Muscle of arm (tissue), 1 donor: ENCODE measurements at regions not wholly inside any gene's neighbourhood (a gene's known extent, or its start where the extent isn't known, plus 50 kb on each side); places are given as distances from the start of the nearest gene placed in this dataset.
"Not testable (repeated sequence)": the region's sequence is repeated elsewhere in the genome, so short reads cannot be mapped to it uniquely, and the experiment has no call there.

Experiments
- DNase-seq: peaks from one replicate; pipeline ENCODE4 v3.0.0-alpha.2; 2013

DNA sequence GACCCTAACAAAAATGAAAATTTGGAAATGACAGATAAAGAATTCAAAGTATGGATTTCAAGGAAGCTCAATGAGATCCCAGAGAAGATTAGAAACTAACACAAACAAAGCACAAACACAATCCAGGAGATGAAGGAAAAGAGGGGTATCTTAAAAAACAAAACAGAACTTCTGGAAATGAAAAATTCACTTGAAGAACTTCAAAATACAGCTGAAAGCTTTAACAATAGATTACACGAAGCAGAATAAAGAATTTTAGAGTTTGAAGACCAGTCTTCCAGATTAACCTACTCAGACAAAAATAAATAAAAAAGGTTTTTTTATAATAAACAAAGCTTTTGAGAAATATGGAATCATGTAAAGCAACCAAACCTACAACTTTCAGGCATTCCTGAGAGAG lies 671.8 kb upstream of the SLC39A10 start:
- DNase-seq: no peak

- no peak for DNase-seq
Measured at GRCh38 chr2:194962254-194962653, 694.8 kb upstream of the SLC39A10 start.

DNA sequence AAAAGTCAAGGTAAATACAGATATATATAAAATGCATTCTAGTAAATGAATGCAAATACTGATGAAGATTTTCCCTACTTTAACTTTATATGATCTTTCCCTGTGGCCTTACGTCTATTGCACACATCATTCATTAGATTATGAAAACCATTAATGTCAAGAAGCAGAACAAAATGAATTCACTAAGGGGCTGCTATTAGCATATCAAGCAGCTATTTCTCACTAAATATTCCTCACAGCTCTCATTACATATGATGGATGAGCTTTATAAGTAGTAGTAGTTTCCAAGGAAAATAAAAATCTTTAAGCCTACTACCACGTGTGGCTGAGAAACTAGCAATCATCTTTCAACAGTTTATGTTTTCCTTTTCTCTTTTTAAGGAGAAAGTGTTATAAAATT lies 702.8 kb upstream of the SLC39A10 start:
- DNase-seq: no peak

DNA sequence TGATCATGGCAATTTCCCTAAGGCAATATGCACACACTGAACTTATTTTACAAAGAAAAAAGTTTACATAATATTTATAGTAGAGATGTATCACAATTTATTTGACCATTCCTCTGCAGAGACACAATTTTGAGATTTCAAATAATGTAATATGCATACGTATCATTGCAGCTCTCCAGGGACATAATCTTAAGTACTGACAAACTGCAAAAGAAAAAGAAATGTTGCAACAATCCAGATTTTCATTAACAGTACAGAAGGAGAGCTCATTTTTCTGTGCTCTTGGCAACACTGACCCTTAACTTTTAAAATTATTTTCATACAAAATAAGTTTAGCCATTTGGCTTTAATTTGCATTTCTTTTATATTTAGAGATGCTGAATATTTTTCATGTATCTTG lies 710.2 kb upstream of the SLC39A10 start:
- DNase-seq: peak; percentile 41

GRCh38 chr2:194938066-194938465 lies 719.0 kb upstream of the SLC39A10 start:
- no peak for DNase-seq

GRCh38 chr2:194927489-194927888 lies 729.5 kb upstream of the SLC39A10 start:
- no peak for DNase-seq

DNA sequence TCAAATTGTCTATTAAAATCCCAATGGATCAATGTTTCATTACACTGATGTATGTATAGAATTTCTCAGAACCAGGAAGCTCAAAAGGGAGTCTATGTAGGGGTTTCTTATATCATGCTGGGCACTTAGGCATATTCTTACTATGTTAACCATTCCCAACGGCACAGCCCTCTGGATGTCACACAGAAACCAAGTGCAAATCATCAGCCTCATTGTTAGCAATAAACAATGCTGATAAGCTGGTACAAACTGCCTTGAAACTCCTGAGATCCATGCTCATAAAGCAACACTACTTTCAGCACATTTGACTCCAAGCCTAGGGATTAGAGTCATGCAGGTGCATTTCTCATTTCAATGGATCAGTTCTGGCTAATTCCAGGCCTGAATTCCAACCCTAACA lies 730.2 kb upstream of the SLC39A10 start:
- DNase-seq: no peak

DNA sequence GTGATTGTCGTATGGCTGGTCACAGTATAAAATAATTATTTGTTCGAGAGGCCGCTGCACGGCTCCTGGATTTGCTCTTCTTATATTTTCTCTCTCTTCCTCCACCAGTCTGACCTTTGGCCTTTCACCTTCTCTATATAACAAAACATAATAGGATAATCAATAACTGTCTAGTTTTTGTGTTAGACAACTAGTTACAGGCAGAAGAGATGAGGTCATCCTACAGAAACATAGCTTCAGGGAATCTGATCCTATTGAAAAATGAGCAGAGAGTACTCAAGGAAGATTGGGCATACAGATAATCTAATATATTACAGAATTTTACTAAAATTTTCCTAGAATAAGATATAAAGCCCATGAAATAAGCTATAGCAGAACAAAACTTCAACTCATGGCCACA lies 731.3 kb upstream of the SLC39A10 start:
- DNase-seq: no peak

DNA sequence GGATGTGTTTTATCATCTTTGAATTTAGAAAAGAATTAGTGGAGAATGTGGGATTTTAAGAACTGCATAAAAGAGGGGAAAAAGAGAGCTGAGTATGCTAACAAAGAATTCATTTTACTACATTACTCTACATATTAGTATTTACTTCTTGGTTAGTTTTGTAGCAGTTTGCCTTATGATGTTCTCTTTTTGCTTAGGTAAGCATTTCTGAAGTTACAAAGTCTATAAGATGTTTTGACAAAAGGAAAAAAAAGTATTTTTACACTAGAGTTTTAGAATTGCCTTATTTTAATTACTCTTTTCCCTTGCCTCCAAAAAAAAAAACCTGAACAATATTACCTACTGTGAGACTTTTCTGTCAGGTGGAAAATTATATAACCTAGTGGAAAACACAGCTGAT lies 739.5 kb upstream of the SLC39A10 start:
- DNase-seq: no peak

- no peak for DNase-seq
Measured at GRCh38 chr2:194915485-194915884, 741.5 kb upstream of the SLC39A10 start.

GRCh38 chr2:194907569-194907968 lies 749.5 kb upstream of the SLC39A10 start:
- no peak for DNase-seq

- DNase-seq: no peak
Measured at GRCh38 chr2:194896871-194897270, 760.2 kb upstream of the SLC39A10 start.

- peak; percentile 33 for DNase-seq
Measured at GRCh38 chr2:194883711-194884110, 773.3 kb upstream of the SLC39A10 start.

DNA sequence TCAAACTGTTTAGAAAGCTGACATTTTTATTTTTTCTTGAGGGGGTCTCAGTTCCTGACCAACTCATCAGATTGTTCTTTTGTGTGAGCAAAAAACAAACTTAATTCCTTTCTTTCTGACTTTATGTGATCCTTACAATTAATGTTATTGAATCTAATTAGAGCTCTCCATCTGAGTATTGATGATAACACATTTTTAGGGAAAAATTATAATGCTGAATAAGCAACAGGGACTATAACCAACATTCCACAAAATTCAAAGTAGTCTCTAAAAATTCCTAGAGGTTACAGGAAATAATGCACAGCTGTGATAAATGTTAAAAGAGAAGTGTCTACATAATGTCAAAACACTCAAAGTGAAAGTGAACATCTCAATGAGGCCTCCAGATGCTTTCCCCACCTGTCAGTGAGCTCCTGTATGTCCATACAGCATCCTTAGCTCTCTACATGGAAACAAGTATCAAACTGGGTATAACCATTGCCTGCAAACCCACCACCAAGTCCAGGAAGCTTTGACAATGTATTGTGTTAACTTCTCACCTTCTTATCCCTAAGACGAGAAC lies 786.0 kb upstream of the SLC39A10 start:
- no peak for DNase-seq

DNA sequence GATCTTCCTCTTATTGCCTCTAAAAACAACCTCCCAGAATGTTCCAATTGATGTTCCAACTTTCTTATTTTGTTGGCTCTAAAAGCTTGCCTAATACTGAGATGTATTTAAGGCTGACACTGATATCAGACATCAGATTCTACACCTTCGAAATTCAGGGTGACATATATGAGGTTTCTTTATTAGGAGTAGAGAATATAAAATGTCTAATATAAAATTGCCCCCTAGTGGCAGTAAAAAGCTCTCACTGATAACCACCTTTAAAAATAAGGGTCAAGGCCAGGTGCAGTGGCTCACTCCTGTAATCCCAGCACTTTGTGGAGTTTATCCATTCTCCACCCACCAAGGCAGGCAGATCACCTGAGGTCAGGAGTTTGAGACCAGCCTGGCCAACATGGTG lies 789.7 kb upstream of the SLC39A10 start:
- peak; percentile 12 for DNase-seq

- no peak for DNase-seq
Measured at GRCh38 chr2:194854941-194855340, 802.1 kb upstream of the SLC39A10 start.

DNA sequence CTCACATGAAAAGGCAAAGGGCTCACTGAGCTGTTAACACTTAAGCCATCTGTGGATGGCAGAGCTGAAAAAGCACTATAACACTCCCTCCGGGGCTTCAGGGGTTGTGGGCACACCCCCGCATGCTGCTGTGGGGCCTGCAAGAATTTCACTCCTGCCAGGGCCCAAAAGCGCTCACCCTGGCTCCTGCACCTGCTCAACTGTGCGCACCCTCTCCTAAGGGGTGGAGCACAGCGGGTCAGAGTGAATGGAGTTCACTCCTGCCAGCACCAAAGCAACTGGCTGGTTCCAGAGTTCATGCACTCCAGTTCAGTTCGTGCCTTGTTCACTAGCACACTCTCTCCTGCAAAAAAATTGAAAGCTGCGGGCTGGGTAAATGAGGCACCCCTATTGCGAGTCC lies 814.2 kb upstream of the SLC39A10 start:
- no peak for DNase-seq

DNA sequence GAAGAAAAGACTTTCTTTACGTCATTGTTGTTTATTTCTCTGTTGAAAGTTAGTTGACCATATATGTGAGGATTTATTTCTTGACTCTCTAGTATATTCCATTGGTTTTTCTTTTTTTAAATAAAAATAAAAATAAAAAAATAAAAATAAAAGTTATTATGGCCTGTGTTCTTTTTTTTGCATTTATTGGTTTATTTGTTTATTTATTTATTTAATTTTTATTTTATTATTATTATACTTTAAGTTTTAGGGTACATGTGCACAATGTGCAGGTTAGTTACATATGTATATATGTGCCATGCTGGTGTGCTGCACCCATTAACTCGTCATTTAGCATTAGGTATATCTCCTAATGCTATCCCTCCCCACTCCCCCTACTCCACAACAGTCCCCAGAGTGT lies 822.7 kb upstream of the SLC39A10 start:
- DNase-seq: not testable (repeated sequence)

GRCh38 chr2:194826241-194826640 lies 830.8 kb upstream of the SLC39A10 start:
- DNase-seq: no peak

DNA sequence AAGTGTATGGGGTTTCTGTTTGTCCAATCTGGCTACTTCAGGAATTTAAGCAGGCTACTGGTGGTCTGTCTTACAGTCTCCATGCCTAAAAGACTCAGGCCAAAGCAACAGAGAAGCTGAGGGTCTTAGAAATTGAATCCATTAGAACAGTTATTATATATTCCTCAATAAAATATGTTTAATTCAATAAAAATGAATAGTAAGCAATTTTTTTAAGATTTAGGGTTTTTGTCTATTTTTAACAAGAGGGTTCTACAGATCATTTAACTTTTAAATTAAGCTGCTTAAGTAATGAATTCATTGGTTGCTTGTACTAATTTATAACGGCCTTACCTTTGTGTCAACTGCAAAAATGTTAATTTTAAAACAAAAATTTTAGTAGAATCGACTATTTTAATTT lies 832.6 kb upstream of the SLC39A10 start:
- no peak for DNase-seq

DNA sequence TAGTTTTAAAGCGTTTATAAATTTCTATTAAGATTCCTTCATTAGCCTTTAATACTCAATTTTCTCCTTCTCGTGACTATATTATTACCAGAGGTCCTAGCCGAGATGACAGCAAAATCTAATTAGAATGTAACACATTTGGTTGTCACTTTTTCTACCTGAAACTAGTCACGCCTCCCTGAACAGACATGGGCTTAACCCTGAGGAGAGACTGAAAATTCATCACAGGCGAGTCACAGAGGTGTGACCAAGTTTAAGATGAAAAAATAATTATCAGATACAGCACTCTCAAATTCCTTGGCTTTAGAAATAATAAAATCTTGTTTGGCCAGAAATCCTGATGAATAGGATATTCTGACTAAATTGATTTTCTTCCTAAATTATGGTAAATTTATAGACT lies 834.4 kb upstream of the SLC39A10 start:
- no peak for DNase-seq

DNA sequence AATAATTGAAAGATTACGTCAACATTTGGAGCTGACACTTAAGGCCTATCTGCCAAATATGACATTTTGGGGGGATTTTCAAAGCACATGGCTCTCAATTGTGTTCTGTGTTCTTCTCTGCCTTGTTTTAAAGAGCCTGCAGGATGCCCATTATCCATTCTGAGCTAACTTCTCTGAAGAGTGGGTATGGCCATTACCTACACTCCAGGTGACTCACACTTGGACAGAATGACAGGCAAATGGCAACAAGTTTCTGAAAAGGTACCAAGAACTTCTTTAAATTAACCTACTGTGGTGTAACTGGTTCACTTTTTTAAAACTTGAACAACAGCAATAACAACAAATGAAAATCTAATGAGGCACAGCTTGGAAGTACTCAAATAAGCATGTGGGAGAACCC lies 834.9 kb upstream of the SLC39A10 start:
- no peak for DNase-seq

GRCh38 chr2:194819367-194819766 lies 837.7 kb upstream of the SLC39A10 start:
- no peak for DNase-seq

- no peak for DNase-seq
Measured at GRCh38 chr2:194815475-194815874, 841.6 kb upstream of the SLC39A10 start.

DNA sequence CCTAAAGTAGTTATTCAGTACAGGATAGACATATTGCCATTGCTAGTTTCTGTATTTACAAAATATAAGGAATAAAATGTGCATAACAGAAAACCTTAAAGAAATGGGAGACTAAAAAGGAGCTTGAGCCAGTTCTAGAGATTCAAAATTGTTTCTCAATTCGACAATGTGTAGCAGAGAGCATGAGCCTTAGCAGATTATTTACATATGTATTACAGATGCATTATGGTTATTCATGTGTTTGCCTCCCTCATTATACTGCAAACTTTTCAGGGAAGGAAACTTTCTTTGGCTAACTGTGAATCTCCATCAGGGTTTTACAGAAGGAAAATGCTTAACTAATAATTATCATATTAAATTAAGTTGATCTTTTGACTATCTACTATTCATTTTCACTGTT lies 854.4 kb upstream of the SLC39A10 start:
- no peak for DNase-seq
